Lung (tissue), 11 donors: ENCODE measurements at regions not wholly inside any gene's neighbourhood (a gene's known extent, or its start where the extent isn't known, plus 50 kb on each side); places are given as distances from the start of the nearest gene placed in this dataset.

Source experiments
- ATAC-seq: fragments of 200-7000 bp; cut with Tn5 transposase; one replicate; pipeline ENCODE4 v1.9.1; 2020; ENCODE audit warnings: moderate number of reproducible peaks; ENCODE audit not compliant: insufficient read depth, low FRiP score
- DNase-seq, 3 donors: peaks; one replicate each; pipeline ENCODE4 v3.0.0-alpha.2; 2013 to 2017
- H3K27ac ChIP-seq, 2 donors: one replicate each; pipeline ENCODE4 v1.5.1; 2013; ENCODE audit warnings: mild to moderate bottlenecking in 2 of 2, moderate library complexity in 2 of 2, control low read depth in 1 of 2, inconsistent platforms in 1 of 2, low read depth in 1 of 2, low read length in 1 of 2
- H3K27me3 ChIP-seq, 3 donors: one replicate each; pipeline ENCODE4 v1.5.1; 2013; ENCODE audit warnings: low read length in 2 of 3; ENCODE audit not compliant: control insufficient read depth in 3 of 3, insufficient read depth in 3 of 3
- H3K36me3 ChIP-seq, 4 donors: one replicate each; pipeline ENCODE4 v1.5.1; 2013; ENCODE audit warnings: low read length in 4 of 4, mild to moderate bottlenecking in 1 of 4, moderate library complexity in 1 of 4; ENCODE audit not compliant: control insufficient read depth in 4 of 4, insufficient read depth in 4 of 4
- H3K4me1 ChIP-seq, 5 donors: one replicate each; pipeline ENCODE4 v1.5.1; 2013; ENCODE audit warnings: low read length in 5 of 5, mild to moderate bottlenecking in 2 of 5, moderate library complexity in 1 of 5; ENCODE audit not compliant: control insufficient read depth in 5 of 5, insufficient read depth in 5 of 5
- H3K4me3 ChIP-seq: one replicate; pipeline ENCODE4 v1.5.1; 2013; ENCODE audit warnings: mild to moderate bottlenecking, control low read depth, moderate library complexity
- H3K9ac ChIP-seq, 2 donors: one replicate each; pipeline ENCODE4 v1.5.1; 2013; ENCODE audit warnings: low read length in 2 of 2, control low read depth in 1 of 2; ENCODE audit not compliant: insufficient read depth in 1 of 2
- H3K9me3 ChIP-seq, 4 donors: one replicate each; pipeline ENCODE4 v1.5.1; 2013; ENCODE audit warnings: low read length in 3 of 4, mild to moderate bottlenecking in 1 of 4, moderate library complexity in 1 of 4; ENCODE audit not compliant: control insufficient read depth in 4 of 4, insufficient read depth in 3 of 4
- WGBS, 2 donors: extraction: QIAGEN DNeasy Blood & Tissue Kit; methylation state at CpG; one replicate each; pipeline ENCODE4 v1.1.7; 2013; 5-methylcytosine and 5-hydroxymethylcytosine counted together
- TF ChIP-seq, protein P1 (sequence below): IDR thresholded peaks from 2 replicates; pipeline ENCODE4 v1.5.1; 2012; ENCODE audit warnings: mild to moderate bottlenecking; ENCODE audit errors: control extremely low read depth, extremely low read depth
- donor health status: control.
- donor health status: control.
- donor health status: Bipolar disorder and iron deficiency.
- donor health status: healthy.
- donor health status: DM: yes; HTN: yes; CAD: no.

DNA sequence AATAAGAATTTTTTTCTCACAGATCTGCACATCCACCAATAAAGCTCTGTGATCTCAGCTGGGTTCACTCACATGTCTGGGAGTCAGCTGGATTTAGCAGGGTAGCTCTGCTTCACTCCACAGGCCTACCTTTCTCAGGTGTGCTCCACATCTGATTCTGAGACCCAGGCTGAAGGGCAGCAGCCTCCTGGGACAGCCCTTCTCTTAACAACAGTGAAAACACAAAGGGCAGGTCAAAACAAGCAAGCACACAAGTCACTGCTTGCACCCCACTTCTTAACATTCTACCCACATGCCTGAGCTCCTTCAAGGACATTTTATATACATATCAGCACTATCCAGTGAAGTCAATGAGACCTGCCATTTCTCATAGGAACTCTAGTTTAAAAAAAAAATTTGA, 96.0 kb upstream of the MAP3K4 start:
- Histone ChIP-seq H3K4me1 (no peaks in the 10 kb centered on the region), H3K27me3 (no peaks in the 10 kb centered on the region), H3K9ac (no peak overlapping the region), H3K36me3 (no peaks in the 10 kb centered on the region), H3K4me3 (no peak overlapping the region), H3K9me3 (no peaks in the 10 kb centered on the region), H3K27ac (no peak overlapping the region)
- ATAC-seq (no peak), DNase-seq (no peak)
- TF ChIP-seq, protein P1, sequence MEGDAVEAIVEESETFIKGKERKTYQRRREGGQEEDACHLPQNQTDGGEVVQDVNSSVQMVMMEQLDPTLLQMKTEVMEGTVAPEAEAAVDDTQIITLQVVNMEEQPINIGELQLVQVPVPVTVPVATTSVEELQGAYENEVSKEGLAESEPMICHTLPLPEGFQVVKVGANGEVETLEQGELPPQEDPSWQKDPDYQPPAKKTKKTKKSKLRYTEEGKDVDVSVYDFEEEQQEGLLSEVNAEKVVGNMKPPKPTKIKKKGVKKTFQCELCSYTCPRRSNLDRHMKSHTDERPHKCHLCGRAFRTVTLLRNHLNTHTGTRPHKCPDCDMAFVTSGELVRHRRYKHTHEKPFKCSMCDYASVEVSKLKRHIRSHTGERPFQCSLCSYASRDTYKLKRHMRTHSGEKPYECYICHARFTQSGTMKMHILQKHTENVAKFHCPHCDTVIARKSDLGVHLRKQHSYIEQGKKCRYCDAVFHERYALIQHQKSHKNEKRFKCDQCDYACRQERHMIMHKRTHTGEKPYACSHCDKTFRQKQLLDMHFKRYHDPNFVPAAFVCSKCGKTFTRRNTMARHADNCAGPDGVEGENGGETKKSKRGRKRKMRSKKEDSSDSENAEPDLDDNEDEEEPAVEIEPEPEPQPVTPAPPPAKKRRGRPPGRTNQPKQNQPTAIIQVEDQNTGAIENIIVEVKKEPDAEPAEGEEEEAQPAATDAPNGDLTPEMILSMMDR: no peak

DNA sequence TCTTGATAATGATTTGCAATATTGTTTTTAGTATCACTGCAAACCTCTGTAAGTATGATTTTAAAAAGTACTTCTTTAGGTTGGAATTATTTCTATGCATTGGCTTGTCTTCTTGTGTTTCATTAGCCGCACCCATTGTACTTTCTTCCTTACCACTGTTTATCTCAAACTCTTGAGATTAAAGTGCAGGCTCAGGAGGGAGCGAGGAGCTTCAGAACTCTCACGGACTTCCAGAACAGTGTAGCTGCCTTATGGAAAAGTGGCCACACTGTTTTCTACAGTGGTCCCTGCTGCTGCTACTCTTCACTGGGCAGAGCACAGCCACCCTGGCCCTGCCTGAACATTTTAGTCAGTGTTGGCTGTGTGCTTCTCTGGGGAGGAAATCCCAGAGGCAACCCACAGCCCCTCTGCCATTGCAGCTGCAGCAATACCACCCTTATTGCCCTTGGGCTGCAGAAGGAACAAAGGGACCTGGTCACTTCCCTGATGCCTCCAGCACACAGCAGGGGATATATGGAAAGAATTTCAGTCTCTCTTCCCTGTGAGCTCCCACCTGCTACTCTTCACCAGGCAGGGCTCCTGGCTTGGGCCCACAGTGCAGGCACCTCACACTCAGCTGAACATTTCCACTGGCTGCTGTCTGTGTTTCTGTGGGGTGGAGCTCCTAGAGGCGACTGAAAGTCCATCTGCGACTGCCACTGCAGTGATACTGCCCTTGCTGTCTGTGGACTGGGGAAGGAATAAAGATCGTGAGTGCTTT, 91.7 kb upstream of the MAP3K4 start:
- H3K9ac ChIP-seq: no peak overlapping the region
- no peaks in the 10 kb centered on the region for H3K36me3 ChIP-seq
- TF ChIP-seq, protein P1: no peak
- WGBS, 2 donors: 66 to 70% methylated on average over 6 of the region's 6 CpGs
- no peak overlapping the region for H3K27ac ChIP-seq
- DNase-seq (no peak), ATAC-seq (no peak)
- H3K4me3 ChIP-seq: no peak overlapping the region
- H3K9me3 ChIP-seq: no peaks in the 10 kb centered on the region
- no peaks in the 10 kb centered on the region for H3K4me1 ChIP-seq
- H3K27me3 ChIP-seq: no peaks in the 10 kb centered on the region

DNA sequence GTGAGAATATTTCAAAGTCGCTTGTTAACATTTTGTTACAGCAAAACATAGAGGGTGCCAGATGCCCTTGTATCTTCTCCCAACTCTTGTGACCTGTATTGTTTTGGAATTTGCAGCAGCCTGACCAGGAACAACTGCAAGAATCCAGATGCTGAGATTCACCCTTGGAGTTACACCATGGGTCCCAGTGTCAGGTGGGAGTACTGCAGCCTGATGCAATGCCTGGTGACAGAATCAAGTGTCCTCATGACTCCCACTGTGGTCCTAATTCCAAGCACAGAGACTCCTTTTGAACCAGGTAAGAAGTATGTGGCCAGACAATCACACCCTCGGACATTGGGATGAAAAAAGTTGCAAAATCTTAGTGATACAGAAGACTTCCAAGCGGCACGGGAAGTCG, 79.6 kb upstream of the MAP3K4 start:
- DNase-seq (no peak), ATAC-seq (no peak)
- Histone ChIP-seq H3K36me3 (no peaks in the 10 kb centered on the region), H3K9me3 (peaks cover 0 to 4% (median 0%) of the 10 kb centered on the region in 4 donors), H3K27ac (no peak overlapping the region), H3K27me3 (no peaks in the 10 kb centered on the region), H3K4me1 (no peaks in the 10 kb centered on the region), H3K9ac (no peak overlapping the region), H3K4me3 (no peak overlapping the region)
- 90 to 93% methylated on average over 5 of the region's 5 CpGs for WGBS, 2 donors
- TF ChIP-seq, protein P1: no peak

DNA sequence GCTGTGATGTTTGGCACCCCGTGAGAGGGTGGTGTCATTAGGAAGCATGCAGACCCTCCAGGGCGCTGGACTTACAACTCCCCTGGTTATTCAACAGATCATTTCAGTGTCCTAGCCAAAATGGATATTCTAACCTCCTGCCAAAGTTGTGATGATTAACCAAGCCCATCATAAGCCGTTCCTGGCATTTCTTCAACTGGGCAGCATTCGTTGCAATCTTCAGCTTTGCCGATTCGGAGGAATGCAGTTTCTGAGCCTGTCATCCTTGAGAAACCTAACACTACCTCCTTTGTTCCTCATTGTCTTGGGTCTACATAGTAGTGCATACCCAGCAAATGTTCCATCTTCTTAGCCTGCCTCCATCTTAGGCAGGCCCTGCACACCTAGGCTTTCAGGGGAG, 79.2 kb upstream of the MAP3K4 start:
- Histone ChIP-seq H3K9me3 (peaks cover 0 to 4% (median 0%) of the 10 kb centered on the region in 4 donors), H3K9ac (no peak overlapping the region), H3K4me3 (no peak overlapping the region), H3K27ac (no peak overlapping the region), H3K27me3 (no peaks in the 10 kb centered on the region), H3K36me3 (no peaks in the 10 kb centered on the region), H3K4me1 (no peaks in the 10 kb centered on the region)
- TF ChIP-seq, protein P1: no peak
- WGBS, 2 donors: 89 to 91% methylated on average over 6 of the region's 6 CpGs
- DNase-seq: no peak
- no peak for ATAC-seq
